ENCODE measurements at regions not wholly inside any gene's neighbourhood (a gene's known extent, or its start where the extent isn't known, plus 50 kb on each side); places are given as distances from the start of the nearest gene placed in this dataset.
"Not testable (repeated sequence)": the region's sequence is repeated elsewhere in the genome, so short reads cannot be mapped to it uniquely, and the experiment has no call there.

- DNase-seq, result no peak
These were observed 180.8 kb upstream of the PLN start for GRCh38 chr6:118367314-118367713.

DNA sequence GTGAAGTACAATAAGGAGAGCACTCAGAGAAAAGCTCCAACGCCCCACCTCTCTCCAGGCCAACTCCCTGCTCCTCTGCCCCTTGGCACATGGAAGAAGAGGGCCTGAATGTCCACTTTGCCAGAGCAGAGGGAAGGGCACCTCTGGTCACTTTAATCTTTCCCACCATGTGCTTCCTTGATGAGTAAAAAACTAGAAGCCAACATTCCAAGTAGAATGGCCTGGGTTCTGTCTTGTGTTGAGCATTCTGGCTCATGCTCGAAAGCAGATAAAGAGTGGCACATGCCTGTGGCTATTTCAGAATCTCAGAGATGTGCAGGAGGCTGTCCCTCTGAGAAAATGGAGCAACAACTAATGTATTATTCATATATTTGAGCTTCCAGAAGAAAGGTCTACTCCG is 177.4 kb upstream of the PLN start:
- DNase-seq, result no peak

DNA sequence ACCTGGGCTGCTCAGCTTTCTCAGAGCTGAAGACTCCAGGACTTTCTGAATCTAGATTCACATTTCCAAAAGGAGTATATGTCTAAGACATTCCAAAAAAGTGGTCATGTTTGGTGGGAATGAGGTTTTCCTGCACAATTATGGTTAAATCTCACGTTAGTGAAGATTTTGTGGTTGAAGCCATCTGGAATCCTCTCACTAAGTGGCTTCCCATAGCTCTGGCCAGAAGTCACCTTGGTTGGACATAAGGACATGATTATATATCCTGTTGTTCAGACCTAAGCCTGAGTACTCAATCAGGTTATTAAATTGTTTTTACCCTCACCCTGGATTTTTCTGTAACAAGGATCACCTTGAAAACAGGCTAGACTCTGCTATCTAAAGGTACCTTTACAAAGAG is 176.1 kb upstream of the PLN start:
- no peak for DNase-seq

GRCh38 chr6:118372413-118372812 is 175.7 kb upstream of the PLN start:
- DNase-seq, result no peak

GRCh38 chr6:118377711-118378414 is 170.2 kb upstream of the PLN start:
- no peak for DNase-seq

DNA sequence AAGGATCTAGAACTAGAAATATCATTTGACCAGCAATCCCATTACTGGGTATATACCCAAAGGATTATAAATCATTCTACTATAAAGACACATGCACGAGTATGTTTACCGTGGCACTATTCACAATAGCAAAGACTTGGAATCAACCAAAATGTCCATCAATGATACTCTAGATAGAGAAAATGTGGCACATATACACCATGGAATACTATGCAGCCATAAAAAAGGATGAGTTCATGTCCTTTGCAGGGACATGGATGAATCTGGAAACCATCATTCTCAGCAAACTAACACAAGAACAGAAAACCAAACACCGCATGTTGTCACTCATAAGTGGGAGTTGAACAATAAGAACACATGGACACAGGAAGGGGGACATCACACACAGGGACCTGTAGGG is 167.5 kb upstream of the PLN start:
- not testable (repeated sequence) for DNase-seq

DNA sequence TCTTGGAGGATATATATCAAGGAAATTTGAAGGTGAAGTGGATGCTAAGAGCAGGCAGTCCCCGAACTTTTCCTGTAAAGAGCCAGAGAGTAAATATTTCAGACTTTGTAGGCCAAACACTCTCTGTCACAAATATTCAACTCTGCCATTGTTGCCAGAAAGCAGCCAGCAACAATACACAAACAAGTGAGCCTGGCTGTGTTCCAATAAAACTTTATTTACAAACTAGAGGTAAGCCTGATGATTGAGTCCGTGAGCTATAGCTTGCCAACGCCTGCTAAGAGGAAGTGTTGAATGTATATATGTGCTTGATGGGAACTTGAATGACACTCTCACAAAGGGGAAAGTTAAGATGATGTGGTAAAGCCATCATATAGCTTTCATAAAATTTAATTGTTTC is 166.0 kb upstream of the PLN start:
- DNase-seq, result no peak

DNA sequence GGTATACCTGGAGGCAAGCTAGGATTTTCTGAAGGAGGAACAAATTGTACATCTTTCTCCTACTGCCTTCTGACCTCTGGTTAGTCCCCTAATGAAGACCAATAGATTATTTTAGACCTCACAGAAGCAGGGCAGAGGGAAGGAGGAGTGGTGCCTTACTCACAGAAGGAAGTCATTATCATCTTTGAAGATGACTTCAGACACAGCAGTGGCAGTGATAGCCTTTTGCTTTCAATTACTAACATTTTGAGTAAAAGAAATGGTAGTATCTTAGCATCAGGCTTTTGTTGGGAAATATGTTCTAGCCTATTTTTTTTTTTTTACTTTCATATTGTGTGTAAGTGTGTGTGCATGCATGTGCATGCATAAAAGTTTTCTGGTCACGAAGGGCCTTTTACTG is 164.2 kb upstream of the PLN start:
- DNase-seq, result no peak

- DNase-seq, result no peak
These were observed 161.1 kb upstream of the PLN start for GRCh38 chr6:118386975-118387374.

DNA sequence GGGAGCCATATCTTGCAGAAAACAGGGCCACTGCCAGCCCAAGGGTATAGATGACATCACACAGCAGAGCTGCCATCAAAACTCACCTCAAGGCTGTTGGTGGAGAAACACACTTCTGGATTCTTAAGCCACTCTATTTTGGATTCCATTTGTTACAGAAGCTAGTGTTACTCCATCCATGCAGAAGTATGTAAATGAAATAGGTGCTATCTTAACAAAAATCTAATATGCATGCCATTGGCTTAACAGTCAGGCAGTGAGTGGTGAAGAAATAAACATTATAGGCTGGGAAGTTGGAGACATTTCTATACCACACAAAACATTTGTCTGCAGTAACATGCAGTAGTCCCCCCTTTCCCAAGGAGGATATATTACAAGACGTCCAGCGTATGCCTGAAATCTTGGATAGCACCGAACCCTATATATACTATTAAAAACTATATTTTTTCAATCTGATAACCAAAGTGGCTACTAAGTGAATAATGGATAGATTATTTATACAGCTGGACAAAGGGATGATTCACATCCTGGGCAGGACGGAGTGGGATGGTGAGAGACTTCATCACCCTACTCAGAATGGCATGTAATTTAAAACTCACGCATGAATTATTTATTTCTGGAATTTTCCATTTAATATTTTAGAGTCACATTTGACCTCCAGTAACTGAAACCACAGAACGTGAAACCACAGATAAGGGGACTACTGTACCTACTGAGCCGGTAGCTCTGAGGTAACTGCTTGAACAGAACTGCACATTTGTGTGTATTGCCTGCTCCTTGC is 160.0 kb upstream of the PLN start:
- DNase-seq, result no peak

- no peak for DNase-seq
These were observed 157.0 kb upstream of the PLN start for GRCh38 chr6:118391086-118391485.

GRCh38 chr6:118394106-118394505 is 154.0 kb upstream of the PLN start:
- DNase-seq, result no peak

- no peak for DNase-seq
These were observed 151.1 kb upstream of the PLN start for GRCh38 chr6:118396969-118397368.

- DNase-seq, result no peak
These were observed 150.2 kb upstream of the PLN start for GRCh38 chr6:118397671-118398465.

- no peak for DNase-seq
These were observed 148.0 kb upstream of the PLN start for GRCh38 chr6:118400098-118400497.

- no peak for DNase-seq
These were observed 147.5 kb upstream of the PLN start for GRCh38 chr6:118400582-118400981.

DNA sequence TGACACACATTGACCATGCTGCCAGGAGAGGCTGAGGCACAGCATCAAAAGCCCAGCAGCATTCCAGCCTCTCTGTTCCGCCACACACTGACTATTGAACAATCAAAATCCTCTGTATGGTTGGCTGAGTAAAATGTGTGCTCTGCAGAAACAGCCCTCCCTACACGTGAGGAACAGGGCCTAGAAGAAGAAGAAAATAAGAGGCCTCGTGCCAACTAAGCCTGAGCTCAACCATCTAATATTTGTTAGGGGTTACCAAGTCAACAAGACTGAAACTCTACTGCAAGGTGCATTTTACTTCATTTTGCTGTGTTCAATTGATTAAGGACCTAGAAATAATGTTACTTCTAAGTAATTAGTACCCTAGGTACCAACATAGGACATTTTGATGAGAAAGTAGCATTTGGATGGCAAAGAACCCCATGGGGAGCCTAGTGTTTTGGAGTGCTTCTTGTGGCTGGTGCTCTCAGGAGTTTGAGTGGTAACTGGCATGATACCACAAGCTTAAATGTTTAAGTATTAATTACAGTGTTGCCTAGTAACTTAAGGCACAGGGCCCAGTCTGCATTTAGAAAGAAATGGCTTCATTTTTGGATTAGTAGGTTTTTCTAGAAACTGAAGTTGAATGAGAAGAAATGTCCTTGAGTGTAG is 146.6 kb upstream of the PLN start:
- DNase-seq, result peak in 2 of 58 donors; percentile 1 to 8

- DNase-seq, result no peak
These were observed 145.1 kb upstream of the PLN start for GRCh38 chr6:118403036-118403435.

DNA sequence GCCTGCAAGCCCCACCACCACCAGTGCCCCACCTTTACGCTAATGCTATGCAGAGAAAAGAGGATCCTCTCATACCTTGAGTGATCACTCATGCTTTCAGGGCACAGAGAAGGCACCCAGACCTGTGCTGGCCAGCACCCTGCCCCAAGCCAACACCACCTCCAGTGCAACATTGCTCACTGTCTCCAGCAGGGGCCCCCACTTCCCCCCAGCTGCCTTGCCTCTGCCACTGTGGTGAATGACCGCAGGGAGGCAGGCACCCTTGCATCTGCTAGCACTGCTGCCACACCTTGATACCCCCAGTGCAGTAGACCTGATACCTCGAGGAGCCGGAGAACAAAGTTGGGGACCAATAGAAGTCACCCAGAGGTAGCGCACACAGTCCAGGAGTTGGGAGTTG is 139.2 kb upstream of the PLN start:
- DNase-seq, result no peak

DNA sequence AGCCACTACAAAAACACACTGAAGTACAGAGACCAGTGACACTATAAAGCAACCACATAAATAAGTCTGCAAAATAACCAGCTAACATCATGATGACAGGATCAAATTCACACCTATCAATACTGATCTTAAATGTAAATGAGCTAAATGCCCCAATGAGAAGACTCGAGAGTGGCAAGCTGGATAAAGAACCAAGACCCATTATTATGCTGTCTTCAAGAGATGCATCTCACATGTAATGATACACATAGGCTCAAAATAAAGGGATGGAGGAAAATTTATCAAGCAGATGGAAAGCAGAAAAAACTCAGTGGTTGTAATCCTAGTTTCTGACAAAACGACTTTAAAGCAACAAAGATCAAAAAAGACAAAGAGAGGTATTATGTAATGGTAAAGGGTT is 138.1 kb upstream of the PLN start:
- DNase-seq, result no peak

All from anterior cingulate cortex (tissue), 58 donors.